ENCODE measurements at regions not wholly inside any gene's neighbourhood (a gene's known extent, or its start where the extent isn't known, plus 50 kb on each side); places are given as distances from the start of the nearest gene placed in this dataset.

GRCh38 chr15:70343961-70344621 is 246.4 kb upstream of the TLE3 start:
- TF ChIP-seq, protein P1, sequence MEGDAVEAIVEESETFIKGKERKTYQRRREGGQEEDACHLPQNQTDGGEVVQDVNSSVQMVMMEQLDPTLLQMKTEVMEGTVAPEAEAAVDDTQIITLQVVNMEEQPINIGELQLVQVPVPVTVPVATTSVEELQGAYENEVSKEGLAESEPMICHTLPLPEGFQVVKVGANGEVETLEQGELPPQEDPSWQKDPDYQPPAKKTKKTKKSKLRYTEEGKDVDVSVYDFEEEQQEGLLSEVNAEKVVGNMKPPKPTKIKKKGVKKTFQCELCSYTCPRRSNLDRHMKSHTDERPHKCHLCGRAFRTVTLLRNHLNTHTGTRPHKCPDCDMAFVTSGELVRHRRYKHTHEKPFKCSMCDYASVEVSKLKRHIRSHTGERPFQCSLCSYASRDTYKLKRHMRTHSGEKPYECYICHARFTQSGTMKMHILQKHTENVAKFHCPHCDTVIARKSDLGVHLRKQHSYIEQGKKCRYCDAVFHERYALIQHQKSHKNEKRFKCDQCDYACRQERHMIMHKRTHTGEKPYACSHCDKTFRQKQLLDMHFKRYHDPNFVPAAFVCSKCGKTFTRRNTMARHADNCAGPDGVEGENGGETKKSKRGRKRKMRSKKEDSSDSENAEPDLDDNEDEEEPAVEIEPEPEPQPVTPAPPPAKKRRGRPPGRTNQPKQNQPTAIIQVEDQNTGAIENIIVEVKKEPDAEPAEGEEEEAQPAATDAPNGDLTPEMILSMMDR (conservative IDR thresholded peaks at IDR 0.05; ENCODE audit: low read depth, low read length): no peak
- TF ChIP-seq MAZ (IDR thresholded peaks at IDR 0.05; ENCODE audit: borderline replicate concordance, low read depth, low read length) (no peak), POLR2A (IDR thresholded peaks at IDR 0.05; ENCODE audit: low read depth, low read length) (no peak), RAD21 (IDR thresholded peaks at IDR 0.05; ENCODE audit: low read length) (no peak)
